ENCODE measurements at regions not wholly inside any gene's neighbourhood (a gene's known extent, or its start where the extent isn't known, plus 50 kb on each side); places are given as distances from the start of the nearest gene placed in this dataset.

- DNase-seq, result no peak
Observed at GRCh38 chr10:123417414-123417813, 248.7 kb upstream of the GPR26 start.

GRCh38 chr10:123421461-123421860, 244.7 kb upstream of the GPR26 start:
- DNase-seq, result no peak

GRCh38 chr10:123422261-123422660, 243.9 kb upstream of the GPR26 start:
- DNase-seq, result no peak

GRCh38 chr10:123424537-123424936, 241.6 kb upstream of the GPR26 start:
- no peak for DNase-seq

- DNase-seq, result no peak
Observed at GRCh38 chr10:123425680-123426079, 240.5 kb upstream of the GPR26 start.

GRCh38 chr10:123427165-123427786, 238.9 kb upstream of the GPR26 start:
- DNase-seq, result no peak

GRCh38 chr10:123428391-123428790, 237.8 kb upstream of the GPR26 start:
- no peak for DNase-seq

DNA sequence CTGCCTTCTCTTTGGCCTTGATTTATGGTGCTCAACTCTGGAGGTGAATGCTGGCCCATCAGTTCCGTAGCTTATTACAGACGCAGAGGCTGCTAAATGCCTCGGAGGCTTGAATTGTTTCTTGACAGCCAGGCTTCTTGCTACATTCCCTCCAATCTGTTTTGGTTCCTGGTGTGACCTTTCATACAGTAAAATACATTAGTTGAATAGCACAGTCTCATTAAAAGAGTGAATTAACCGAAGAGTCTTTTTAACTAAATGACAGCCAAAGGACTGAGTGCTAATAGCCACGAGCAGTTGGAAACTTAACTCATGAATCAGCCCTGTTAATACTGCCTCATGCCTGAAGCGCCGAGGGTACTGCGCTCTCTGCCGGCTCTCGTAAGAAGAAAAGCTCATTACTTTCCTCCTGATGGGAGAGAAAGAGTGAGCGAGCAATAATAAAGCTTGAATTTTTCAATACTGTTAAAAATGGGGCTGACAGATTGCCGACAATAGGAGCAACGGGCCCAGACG, 236.4 kb upstream of the GPR26 start:
- DNase-seq, result no peak

GRCh38 chr10:123433539-123433938, 232.6 kb upstream of the GPR26 start:
- no peak for DNase-seq

- DNase-seq, result no peak
Observed at GRCh38 chr10:123434435-123435039, 231.6 kb upstream of the GPR26 start.

- DNase-seq, result no peak
Observed at GRCh38 chr10:123442901-123443300, 223.3 kb upstream of the GPR26 start.

- DNase-seq, result no peak
Observed at GRCh38 chr10:123443924-123444323, 222.2 kb upstream of the GPR26 start.

GRCh38 chr10:123445261-123445775, 220.8 kb upstream of the GPR26 start:
- no peak for DNase-seq

GRCh38 chr10:123446449-123447156, 219.6 kb upstream of the GPR26 start:
- DNase-seq, result no peak

GRCh38 chr10:123449234-123449962, 216.8 kb upstream of the GPR26 start:
- no peak for DNase-seq

DNA sequence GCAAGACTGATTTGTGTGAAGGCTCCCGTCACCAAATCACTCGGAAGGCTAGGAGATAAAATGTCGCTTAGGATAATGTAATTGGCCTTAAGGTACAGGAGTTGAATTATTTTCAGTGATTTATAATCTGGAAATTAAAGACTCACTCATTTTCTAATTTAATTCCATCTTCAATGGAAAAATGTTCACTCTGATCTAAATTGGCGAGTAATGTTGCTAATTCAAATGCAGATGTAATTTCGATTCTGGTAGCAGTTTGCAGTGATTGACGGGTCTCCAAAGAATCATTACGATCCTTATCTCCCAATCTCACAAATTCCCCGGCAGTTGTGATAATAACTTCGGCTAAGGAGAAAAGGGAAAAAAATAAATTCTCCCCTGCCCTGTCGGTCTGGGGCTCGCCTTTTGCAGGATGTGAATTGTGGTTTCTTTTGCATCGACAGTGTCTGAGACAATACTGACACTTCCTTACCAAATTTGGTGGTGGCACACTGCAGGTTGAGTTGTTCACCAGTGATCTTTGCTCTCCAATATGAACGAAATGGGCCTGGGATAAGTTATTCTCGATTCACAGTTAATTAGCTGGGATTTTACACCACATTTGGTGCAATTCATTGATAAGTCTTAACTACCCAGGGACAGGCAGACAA, 215.1 kb upstream of the GPR26 start:
- DNase-seq, result no peak

GRCh38 chr10:123451618-123452245, 214.4 kb upstream of the GPR26 start:
- DNase-seq, result no peak

DNA sequence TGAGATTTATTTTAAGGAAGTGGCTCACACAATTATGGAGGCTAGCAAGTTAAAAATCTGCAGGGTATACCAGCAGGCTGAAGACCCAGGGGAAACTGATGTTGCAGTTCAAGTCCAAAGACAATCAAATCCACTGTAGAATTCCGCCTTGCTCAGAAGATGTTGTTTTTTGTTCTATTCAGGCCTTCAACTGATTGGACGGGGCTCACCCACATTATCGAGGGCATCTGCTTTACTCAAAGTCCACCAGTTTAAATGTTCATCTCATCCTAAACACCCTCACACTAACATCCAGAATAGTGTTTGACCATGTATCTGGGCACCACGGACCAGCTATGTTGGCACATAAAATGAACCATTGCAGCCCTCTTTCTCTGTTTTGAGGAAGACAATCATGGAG, 211.2 kb upstream of the GPR26 start:
- no peak for DNase-seq

DNA sequence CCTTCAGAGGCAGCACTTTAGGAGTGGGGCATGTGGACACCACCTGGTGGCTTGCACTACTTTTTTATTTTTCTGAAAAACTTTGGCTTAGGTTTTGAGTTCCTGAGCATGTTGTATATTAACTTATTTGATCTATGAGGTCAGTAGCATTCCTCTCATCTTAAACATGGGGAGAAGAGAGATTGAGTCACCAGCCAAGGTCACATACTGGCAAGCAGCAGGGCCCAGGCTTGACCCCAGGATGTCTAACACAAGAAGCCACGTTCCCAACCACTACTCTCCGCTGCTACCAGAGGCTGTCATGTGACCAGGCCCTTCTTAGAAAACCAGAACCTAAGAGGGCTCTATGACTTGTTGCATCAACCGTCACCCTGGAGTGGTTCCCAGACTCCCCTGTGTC, 210.3 kb upstream of the GPR26 start:
- DNase-seq, result no peak

DNA sequence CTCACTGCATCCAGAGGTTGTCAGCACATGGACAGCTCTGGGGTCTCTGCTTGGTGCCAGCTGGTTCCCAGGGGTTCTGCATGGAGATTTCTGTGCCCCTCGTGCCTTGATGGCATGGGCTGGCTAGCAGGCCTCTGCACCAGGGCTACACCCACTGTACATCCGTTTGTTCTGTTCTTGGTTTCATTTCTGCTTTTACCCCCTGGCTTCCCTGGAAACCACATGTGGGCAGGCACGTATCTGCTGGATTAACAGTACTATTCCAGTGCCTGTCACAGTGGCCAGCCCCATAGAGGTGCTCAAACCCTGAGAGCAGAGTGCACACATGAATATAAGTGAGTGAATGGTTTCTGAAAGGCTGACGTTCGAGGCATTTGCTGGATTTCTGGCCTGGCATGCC, 207.2 kb upstream of the GPR26 start:
- DNase-seq, result no peak

GRCh38 chr10:123459371-123460091, 206.6 kb upstream of the GPR26 start:
- no peak for DNase-seq

- DNase-seq, result no peak
Observed at GRCh38 chr10:123462246-123462645, 203.9 kb upstream of the GPR26 start.

Data from NCI-H187 (cell line).